K562 (cell line): ENCODE measurements at regions not wholly inside any gene's neighbourhood (a gene's known extent, or its start where the extent isn't known, plus 50 kb on each side); places are given as distances from the start of the nearest gene placed in this dataset.

Source experiments
- BRCA1 ChIP-seq, 2 experiments: fragments of 450-650 bp in 1 of 2; sonication (generic) in 1 of 2; formaldehyde crosslinking in 1 of 2; IDR thresholded peaks; 2 replicates each; pipeline versions ENCODE4 v1.5.0 to v1.6.1; 2017 to 2020; ENCODE audit warnings: mild to moderate bottlenecking in 1 of 2, missing genetic modification reagents in 1 of 2
- E2F3 ChIP-seq: fragments of 250-450 bp; sonication (Bioruptor Pico); IDR thresholded peaks from 2 replicates; pipeline ENCODE4 v1.4.0; 2020; ENCODE audit warnings: mild to moderate bottlenecking
- FOXA3 ChIP-seq, 2 experiments: fragments of 450-650 bp in 1 of 2; sonication (generic) in 1 of 2; formaldehyde crosslinking; IDR thresholded peaks in 1 of 2; conservative IDR thresholded peaks in 1 of 2; 2 replicates each; pipeline versions ENCODE4 v1.4.0 to v1.8.0; 2020 to 2022; ENCODE audit warnings: mild to moderate bottlenecking in 2 of 2, missing genetic modification reagents in 1 of 2
- FOXP1 ChIP-seq: sonication (generic); formaldehyde crosslinking; IDR thresholded peaks from 2 replicates; pipeline ENCODE4 v1.8.0; 2022; ENCODE audit warnings: mild to moderate bottlenecking, missing genetic modification reagents
- MCM2 ChIP-seq: fragments of 450-650 bp; IDR thresholded peaks from 2 replicates; pipeline ENCODE4 v1.6.1; 2017; ENCODE audit warnings: low read depth, mild to moderate bottlenecking
- MXD1 ChIP-seq: fragments of 250-450 bp; sonication (Bioruptor Pico); IDR thresholded peaks from 2 replicates; pipeline ENCODE4 v1.8.0; 2021; ENCODE audit warnings: borderline replicate concordance, mild to moderate bottlenecking, moderate library complexity; ENCODE audit not compliant: poor library complexity, severe bottlenecking
- SMAD3 ChIP-seq: fragments of 450-650 bp; formaldehyde crosslinking; conservative IDR thresholded peaks from 2 replicates; pipeline ENCODE4 v1.4.0; 2020; ENCODE audit warnings: mild to moderate bottlenecking
- SOX6 ChIP-seq: fragments of 450-650 bp; IDR thresholded peaks from 2 replicates; pipeline ENCODE4 v1.6.1; 2014; ENCODE audit warnings: mild to moderate bottlenecking
- TCF7 ChIP-seq: sonication (generic); IDR thresholded peaks from 2 replicates; pipeline ENCODE4 v1.6.1; 2016; ENCODE audit warnings: antibody characterized with exemption, borderline replicate concordance
- VEZF1 ChIP-seq: fragments of 200-800 bp; sonication (Bioruptor generic); IDR thresholded peaks from 2 replicates; pipeline ENCODE4 v1.6.1; 2017; ENCODE audit warnings: missing genetic modification characterization, missing compliant biosample characterization
- ZNF695 ChIP-seq: fragments of 450-650 bp; formaldehyde crosslinking; IDR thresholded peaks from 2 replicates; pipeline ENCODE4 v1.4.0; 2020; ENCODE audit warnings: mild to moderate bottlenecking, moderate library complexity
- TF ChIP-seq, protein P1 (sequence below), 3 experiments: IDR thresholded peaks in 2 of 3; conservative IDR thresholded peaks in 1 of 3; 2 replicates each; pipeline ENCODE4 v1.5.1; 2011 to 2012; ENCODE audit warnings: low read length in 3 of 3, mild to moderate bottlenecking in 3 of 3, control low read depth in 2 of 3, improper control_type of control experiment in 1 of 3, inconsistent platforms in 1 of 3, low read depth in 1 of 3, mixed read lengths in 1 of 3, moderate library complexity in 1 of 3; ENCODE audit not compliant: insufficient read depth in 2 of 3
- TF ChIP-seq, protein P2 (sequence below): fragments of 250-450 bp; sonication (Bioruptor Pico); IDR thresholded peaks from 2 replicates; pipeline ENCODE4 v1.4.0; 2020; ENCODE audit warnings: mild to moderate bottlenecking, moderate library complexity, borderline replicate concordance

DNA sequence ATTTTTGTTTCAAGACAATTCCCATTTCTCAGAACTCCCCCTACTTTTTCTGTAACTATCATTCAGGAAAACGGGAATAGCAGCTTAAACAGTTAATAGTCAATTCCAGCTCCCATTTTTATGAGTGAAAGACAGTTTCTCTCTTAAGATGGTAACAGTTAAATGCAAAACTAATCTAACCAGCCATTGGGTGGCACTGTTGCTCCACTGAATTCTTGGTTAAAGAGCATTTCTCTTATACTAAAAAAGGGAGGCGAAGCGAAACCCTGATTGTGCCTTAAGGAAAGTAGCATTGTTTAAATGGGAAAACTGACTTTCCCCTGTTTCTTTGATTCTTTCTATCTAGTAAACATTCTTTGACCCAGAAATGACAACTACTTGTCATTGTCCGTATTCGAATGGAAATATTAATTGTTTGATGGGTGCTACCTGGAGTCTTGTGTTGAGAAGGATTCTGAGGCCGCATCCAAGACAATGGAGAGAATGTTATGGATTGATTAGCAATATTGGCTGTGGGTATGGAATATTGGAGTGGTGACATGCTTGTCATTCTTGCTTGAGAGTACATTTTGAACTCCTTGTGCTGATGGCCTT lies 507.8 kb downstream of the MAT2B start (continued):
- TF ChIP-seq SOX6, result 0 out of 2 replicates have a peak, but pooled peaks have one; percentile 22
- no peak for TF ChIP-seq FOXA3 (CRISPR knock-in tag; conservative IDR thresholded peaks at IDR 0.05 in 1 of 2, IDR thresholded peaks at IDR 0.05 in 1 of 2)
- no peak for TF ChIP-seq BRCA1 (IDR thresholded peaks at IDR 0.05)
- TF ChIP-seq BRCA1 (CRISPR knock-in tag; IDR thresholded peaks at IDR 0.05), result no peak
- TF ChIP-seq MCM2, result no peak
- TF ChIP-seq VEZF1 (CRISPR knock-in tag), result no peak
- no peak for TF ChIP-seq E2F3 (CRISPR knock-in tag)
- no peak for TF ChIP-seq SMAD3
- TF ChIP-seq ZNF695, result no peak
- TF ChIP-seq, protein P1, sequence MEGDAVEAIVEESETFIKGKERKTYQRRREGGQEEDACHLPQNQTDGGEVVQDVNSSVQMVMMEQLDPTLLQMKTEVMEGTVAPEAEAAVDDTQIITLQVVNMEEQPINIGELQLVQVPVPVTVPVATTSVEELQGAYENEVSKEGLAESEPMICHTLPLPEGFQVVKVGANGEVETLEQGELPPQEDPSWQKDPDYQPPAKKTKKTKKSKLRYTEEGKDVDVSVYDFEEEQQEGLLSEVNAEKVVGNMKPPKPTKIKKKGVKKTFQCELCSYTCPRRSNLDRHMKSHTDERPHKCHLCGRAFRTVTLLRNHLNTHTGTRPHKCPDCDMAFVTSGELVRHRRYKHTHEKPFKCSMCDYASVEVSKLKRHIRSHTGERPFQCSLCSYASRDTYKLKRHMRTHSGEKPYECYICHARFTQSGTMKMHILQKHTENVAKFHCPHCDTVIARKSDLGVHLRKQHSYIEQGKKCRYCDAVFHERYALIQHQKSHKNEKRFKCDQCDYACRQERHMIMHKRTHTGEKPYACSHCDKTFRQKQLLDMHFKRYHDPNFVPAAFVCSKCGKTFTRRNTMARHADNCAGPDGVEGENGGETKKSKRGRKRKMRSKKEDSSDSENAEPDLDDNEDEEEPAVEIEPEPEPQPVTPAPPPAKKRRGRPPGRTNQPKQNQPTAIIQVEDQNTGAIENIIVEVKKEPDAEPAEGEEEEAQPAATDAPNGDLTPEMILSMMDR (IDR thresholded peaks at IDR 0.05 in 2 of 3, conservative IDR thresholded peaks at IDR 0.05 in 1 of 3; ENCODE audit: insufficient read depth in 2 of 3, low read depth in 1 of 3, low read length in 3 of 3), result peak; percentile 57 to 77 (median 68)
- TF ChIP-seq FOXP1 (CRISPR knock-in tag), result no peak
- TF ChIP-seq MXD1 (CRISPR knock-in tag), result no peak
- no peak for TF ChIP-seq TCF7
- TF ChIP-seq, protein P2, sequence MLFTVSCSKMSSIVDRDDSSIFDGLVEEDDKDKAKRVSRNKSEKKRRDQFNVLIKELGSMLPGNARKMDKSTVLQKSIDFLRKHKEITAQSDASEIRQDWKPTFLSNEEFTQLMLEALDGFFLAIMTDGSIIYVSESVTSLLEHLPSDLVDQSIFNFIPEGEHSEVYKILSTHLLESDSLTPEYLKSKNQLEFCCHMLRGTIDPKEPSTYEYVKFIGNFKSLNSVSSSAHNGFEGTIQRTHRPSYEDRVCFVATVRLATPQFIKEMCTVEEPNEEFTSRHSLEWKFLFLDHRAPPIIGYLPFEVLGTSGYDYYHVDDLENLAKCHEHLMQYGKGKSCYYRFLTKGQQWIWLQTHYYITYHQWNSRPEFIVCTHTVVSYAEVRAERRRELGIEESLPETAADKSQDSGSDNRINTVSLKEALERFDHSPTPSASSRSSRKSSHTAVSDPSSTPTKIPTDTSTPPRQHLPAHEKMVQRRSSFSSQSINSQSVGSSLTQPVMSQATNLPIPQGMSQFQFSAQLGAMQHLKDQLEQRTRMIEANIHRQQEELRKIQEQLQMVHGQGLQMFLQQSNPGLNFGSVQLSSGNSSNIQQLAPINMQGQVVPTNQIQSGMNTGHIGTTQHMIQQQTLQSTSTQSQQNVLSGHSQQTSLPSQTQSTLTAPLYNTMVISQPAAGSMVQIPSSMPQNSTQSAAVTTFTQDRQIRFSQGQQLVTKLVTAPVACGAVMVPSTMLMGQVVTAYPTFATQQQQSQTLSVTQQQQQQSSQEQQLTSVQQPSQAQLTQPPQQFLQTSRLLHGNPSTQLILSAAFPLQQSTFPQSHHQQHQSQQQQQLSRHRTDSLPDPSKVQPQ (CRISPR knock-in tag), result no peak
